Fibroblast of peridontal ligament (primary cell): ENCODE measurements at regions not wholly inside any gene's neighbourhood (a gene's known extent, or its start where the extent isn't known, plus 50 kb on each side); places are given as distances from the start of the nearest gene placed in this dataset.
A peak's percentile ranks its signal among the peaks of the same experiment; 100 is the strongest.

Experiments
- DNase-seq: peaks from one replicate; pipeline ENCODE4 v3.0.0-alpha.2; 2010; ENCODE audit errors: extremely low read depth

DNA sequence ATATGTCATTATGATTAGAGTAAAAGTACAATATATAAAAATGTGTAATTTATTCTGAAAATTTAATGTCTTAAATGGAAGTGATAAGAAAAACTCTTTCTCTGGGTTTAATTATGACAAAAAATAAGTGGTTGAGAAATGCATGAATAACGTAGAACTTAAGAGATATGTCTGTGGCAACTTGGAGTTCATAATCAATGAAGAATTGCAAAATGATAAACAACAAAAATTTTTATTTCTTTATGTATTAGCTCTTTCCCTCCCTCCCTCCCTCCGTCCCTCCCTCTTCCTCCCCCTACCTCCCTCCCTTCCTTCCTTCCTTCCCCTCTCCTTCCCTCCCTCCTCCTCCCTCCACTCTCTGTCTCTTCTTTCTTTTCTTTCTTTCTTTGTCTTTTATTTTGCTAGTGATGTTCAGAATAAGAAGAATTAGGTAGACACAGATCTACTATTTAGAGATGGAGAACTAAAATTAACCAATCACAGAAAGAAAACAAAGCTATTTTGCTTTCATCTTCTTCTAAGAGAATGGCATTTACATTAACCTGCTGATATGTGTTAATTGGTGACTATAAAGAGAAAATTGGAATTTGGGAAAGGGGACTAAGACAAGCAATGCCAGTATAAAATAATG lies 96.3 kb upstream of the PDC start:
- no peak for DNase-seq

GRCh38 chr1:186550832-186551231 lies 89.9 kb upstream of the PDC start:
- DNase-seq, result no peak

DNA sequence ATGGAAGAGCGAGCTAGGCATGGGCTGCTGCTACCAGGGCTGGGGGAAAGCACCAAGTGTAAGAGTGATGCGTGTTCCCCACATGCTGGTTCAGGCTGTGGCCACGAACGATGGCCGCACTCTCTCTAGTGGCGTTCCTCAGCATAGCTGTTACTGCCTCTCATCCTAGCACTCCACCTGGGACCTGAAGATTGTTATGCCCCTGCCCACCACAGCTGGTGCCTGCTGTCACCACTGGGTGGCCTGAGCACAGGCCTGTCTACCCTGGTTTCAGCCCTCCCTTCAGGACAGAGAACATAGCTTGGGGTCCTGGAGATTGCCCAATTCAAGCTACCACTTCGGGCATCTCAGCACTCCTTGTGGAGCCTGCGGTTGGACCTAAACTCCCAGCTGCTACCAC lies 80.1 kb upstream of the PDC start:
- no peak for DNase-seq

GRCh38 chr1:186540521-186540920 lies 79.6 kb upstream of the PDC start:
- DNase-seq, result no peak

GRCh38 chr1:186536273-186536890 lies 75.5 kb upstream of the PDC start:
- DNase-seq, result peak; percentile 72

DNA sequence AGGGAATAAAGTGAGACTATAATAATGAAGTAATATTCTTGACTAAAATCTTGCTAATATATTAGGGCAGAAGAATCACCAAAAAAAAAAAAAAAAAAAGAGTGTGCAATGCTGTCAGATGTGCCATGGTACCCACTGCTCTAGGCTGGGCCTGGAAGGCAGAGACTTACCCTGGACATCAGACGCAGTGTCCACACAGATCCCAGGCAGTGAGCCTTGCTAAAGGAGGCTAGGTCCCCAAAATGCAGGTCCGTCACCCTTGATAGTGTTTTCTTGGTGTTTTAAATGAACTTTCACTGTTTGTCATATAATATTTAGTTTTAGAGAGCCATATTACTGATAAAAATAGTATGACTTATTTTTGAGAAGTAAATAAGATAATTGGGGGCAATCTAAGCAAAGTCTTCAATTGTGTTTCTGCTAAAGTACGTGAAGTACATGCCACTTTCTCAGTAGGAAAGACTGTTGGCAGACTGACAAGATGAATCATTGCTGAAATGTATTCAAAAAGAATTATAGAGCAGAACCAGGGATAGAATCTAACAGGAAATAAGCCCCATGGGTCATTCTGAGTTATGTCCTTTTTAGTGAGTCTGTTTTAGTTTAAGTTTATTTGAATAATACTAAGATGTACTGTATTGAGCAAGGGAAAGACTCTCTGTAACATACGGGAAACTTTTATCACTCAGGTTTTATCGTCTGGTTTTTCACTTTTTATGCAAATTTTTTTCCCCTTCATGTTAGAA lies 74.6 kb upstream of the PDC start:
- DNase-seq, result peak; percentile 99

DNA sequence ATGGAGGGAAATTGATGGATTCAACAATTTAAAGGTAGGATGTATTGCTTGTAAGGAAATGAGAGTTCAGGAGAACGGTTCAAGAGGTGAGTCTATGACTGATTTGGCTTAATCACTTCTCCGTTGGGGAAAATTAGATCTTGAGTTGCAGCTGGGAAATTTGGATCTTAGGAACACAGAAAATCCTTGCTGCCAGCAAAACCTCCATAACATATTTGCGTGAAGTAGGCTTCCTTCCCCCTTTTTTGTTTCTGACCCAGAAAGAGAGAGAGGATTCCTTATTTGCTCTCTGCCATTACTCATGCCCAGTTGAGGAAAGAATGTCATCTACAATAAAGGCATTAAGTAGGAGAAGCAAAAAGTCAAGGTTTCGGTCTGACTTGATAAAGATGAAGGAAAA lies 73.5 kb upstream of the PDC start:
- DNase-seq, result no peak

DNA sequence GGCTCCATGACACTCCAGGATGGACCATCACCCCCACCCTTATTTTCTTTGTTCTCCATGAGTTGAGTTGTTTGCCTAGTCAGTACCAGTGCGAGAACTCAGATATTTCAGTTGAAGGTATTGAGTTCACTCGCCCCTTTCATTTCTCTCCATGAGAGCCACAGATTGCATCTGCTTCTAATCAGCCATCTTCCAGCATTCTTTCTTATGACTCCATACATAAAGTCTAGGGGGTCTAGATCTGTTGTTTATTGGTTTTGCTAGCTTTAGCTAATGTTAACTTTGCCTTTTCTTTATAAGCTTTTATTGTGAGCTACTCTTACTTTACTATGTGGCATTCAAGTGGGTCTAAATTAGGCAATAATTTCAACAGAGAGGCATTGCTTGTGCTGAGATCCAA lies 71.6 kb upstream of the PDC start:
- DNase-seq, result peak; percentile 60

DNA sequence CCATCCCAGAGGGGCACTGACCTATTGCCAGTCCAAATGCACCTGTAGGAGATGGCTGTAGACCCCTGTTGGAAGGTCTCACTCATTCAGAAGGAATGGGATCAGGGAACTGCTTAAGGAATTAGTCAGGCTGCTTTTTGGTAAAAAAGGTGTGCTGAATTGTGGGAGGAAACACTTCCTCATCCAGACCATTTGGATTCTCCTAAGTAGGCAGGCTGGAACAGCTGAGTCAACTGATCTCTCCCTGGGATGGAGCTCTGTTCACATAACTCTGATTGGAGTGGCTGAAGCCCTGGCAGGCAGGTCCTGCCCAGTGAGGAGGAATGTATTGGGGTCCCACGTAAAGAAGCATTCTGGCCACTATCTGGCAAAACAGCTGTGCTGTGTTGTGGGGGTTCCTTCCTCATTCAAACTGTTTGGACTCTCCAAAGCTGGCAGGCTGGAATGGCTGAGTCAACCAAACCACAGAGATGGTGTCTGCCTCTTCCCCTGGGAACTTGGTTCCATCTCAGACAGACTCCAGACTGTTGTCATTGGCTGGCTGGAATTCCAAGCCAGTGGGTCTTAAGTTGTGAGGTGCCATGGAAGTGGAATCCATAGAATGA lies 70.7 kb upstream of the PDC start:
- DNase-seq, result peak; percentile 28

- DNase-seq, result peak; percentile 18
Measured at GRCh38 chr1:186530109-186530508, 69.2 kb upstream of the PDC start.

GRCh38 chr1:186519982-186520381 lies 59.1 kb upstream of the PDC start:
- DNase-seq, result no peak

- no peak for DNase-seq
Measured at GRCh38 chr1:186518822-186519381, 58.0 kb upstream of the PDC start.

DNA sequence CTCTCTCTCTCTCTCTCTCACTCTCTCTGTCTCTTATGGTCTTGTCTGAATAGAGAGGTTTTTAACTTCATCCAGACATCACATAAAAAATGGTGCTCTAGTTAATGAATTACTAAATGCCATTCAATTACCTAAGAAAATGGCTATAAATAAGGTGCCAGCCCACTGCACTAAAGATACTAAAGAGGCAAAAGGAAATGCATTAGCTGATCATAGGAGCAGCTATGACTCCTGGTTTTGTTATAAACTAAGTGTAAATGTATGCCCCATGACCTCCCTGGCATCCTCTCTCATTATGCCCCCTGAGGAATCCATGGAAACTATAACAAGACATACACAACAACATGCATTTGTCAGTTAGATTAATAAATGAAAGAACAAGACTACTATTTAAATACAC lies 57.5 kb upstream of the PDC start:
- no peak for DNase-seq

- DNase-seq, result no peak
Measured at GRCh38 chr1:186514367-186514766, 53.5 kb upstream of the PDC start.

DNA sequence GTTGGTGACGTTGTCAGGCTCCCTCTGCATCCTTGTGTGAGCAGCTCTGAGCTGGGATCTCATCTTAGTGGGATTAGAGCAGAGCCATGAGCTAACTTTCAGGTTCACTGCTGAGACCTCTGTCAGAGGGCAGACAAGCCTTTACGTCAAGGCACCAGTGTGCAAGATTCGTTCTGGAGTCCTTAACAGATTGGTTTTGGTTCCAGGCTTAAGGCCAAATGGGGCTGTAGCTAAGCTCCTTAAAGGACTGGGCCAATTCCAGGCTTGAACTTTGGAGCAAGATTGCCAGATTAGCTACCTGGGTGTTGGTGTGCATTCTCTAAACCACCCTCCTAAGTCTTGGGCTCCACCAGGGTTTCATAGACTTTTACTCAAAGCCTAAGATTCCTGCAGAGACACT lies 52.6 kb upstream of the PDC start:
- no peak for DNase-seq

- DNase-seq, result no peak
Measured at GRCh38 chr1:186512698-186513457, 52.0 kb upstream of the PDC start.

GRCh38 chr1:186511761-186512637 lies 51.1 kb upstream of the PDC start:
- no peak for DNase-seq
